Stimulated activated CD4-positive, alpha-beta T cell treated with anti-CD3 and anti-CD28 coated beads, Interleukin-4, amount 100 ng/mL, for 24 hours (primary cell): ENCODE measurements at regions not wholly inside any gene's neighbourhood (a gene's known extent, or its start where the extent isn't known, plus 50 kb on each side); places are given as distances from the start of the nearest gene placed in this dataset.

ENCODE experiments used
- DNase-seq: peaks from one replicate; pipeline ENCODE4 v3.0.0-alpha.2; 2020

DNA sequence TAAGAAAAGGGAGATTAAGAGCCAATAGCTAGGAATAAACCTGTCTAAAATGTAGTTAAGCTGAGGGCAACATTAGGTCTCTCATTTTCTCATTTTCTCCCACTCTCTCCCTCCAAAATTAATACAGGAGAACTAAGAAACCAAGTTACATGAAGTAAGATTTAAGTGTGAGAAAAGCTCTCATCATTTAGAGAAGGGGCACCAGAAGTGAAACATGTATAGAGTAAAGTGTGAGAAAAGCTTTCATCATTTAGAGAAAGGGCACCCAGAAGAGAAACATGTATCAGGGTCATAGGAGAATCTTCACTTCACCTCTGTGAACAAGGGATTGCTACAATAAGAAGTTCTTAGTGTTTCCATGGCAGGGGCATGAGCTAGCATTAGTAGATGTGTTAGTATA, 132.4 kb upstream of the CNTN1 start:
- DNase-seq: no peak

DNA sequence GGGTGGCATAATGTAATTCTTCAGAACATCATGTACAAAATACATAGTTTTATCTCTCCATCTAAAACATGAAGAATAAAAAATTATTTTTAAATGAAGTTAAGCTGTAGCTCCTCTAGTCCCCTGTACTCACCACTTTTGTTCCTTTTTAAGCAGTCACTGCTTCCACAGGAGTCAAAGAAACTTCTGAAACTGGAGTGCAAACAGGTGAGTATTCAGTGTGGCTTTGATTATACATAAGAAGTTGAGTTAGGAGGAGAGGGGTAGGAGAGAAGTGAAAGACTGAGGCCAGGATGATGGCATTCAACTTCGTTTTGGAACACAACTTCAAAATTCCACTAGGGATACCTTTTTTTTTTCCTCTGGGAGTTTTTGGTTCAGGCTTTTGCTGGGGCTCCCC, 131.4 kb upstream of the CNTN1 start:
- DNase-seq: no peak

DNA sequence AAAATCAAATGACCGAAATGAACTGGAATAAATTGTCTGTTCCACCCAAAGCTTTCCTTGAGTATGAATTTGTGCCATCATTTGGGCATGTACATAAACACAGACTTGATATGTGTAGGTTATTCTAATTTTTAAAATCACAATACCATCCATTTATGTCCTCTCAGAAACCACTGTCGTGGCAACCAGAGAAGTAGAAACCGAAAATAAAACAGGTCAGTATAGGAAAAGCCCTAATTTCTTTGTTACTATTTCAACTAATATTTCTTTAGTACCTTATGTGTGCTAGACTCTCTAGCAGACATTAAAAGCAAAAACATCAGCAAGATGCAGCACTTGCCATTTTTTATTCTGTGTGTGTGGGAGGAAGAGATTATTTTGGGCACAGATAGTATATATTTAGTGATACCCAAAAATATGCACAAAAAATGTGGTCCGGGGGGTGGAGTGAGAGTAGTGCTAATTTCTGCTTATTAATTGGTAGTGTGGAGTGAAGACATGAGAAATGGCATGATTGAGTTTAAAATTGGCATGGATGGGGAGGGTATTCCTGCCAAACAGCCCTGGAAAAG, 130.8 kb upstream of the CNTN1 start:
- DNase-seq: no peak

DNA sequence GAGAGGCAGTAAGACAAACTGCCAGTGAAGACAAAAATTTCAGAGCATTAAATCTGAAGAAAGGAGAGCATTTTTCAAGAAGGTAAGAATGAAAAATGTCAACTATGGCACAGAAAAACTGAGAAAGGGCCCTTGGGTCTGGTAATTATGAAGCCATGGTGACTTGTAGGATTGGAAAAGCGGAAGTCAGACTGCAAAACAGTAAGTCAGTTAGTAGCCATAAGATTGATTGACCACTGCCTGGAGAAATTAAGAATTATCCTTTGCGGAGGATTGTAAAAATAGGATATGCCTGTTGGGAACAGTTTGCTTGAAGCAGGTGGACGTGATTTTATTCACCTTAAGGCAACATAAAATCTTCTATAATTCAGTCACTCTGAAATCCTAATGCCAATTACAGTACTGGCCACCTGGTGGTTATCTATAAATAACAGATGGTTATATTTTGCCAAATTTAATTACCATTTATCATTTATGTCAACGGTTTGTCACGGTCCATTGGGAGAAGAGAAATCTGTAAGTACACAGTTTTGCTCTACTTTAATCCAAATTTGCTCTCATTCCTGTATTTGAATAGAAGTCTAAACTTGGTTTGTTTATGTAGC, 127.1 kb upstream of the CNTN1 start:
- DNase-seq: no peak

DNA sequence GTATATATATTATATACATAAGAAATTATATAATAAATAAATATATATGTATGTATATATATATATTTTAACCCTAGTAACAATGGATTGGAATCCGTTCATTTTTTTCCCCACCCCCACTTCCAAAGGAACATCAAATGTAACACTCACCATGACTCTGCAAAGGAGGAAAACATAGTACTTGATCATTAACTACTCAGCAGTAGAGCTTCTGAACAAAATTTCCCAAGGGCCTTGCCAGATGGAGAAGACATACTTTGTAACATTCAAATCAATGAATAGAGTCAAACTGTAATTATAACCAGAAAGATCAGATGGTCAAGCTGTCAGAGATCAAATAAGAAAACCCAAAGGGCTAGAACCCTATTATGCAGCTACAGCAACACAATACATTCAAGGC, 126.0 kb upstream of the CNTN1 start:
- no peak for DNase-seq

DNA sequence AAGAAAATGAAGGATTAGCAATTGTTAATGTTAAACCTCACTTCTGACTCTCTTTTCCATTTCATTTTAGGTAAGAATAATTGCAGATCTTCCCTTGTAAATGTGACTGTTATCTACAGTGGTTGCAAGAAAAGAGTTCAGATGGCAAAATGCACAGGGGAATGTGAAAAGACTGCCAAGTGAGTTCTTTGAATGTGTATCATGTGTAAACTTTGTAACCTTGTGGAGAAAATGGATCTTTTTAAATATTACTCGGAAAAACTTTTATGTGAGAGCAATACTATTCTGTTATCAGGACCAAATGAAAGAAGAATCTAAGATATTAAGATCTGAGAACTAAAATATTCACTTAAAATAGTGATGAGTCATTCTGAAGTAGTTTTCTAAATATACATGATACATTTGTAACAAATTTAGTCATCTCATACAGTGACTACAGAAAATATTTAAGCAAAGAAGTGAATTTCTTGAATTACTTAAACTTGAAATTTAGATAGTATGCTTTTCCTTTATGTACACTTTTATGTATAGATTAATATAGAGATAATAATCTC, 122.5 kb upstream of the CNTN1 start:
- DNase-seq: no peak

DNA sequence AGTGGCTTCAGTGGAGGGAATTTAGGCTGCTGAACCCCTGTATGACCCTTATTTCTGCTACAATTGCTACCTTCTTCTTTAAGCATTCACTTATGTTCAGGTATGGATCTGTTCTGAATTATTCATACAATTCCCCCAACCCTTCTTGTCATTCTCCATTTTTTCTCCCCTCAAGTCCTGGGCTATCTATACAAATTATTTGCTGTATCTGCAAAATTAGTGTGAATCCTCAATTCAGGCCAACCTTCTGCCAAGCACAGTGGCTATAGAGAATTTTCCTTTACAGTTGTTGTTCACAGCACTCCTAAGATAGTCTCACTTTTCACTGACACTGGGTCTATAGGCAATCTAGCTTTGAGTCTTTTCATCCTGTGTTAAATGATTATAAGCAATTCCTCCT, 119.2 kb upstream of the CNTN1 start:
- DNase-seq: no peak

DNA sequence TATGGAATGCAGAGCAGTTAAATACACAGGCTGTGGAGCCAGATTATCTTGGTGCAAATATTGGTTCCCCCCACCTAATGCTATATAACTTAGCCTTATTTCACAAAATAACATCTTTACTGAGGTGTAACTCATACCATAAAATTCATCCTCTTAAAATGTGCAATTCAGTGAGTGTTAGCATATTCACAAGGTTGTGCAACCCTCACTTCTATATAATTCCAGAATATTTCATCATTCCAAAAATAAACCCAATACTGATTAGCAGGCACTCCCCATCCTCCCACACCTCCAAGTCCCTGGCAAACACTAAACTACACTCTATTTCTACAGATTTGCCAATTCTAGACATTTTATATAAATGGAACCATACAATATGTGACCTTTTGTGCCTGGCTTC, 116.3 kb upstream of the CNTN1 start:
- no peak for DNase-seq

DNA sequence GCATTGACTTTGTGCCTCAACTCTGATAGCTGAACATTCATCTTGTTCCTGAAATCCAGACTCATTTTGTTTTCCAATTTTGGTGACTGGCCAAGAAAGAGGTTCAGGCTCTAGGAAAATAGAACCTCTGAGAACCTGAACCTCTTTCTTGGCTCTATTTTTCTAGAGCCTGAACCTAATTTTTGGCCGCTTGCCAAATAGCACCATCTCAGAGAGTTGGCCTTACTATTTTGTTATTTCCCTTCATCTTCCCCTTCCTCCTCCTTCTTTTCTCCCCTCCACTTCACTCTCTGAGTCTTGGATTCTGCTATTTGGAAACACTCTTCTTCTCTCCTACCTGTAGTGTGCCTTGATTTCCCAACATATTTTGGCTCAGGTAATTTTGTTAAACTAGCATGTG, 114.4 kb upstream of the CNTN1 start:
- DNase-seq: no peak

DNA sequence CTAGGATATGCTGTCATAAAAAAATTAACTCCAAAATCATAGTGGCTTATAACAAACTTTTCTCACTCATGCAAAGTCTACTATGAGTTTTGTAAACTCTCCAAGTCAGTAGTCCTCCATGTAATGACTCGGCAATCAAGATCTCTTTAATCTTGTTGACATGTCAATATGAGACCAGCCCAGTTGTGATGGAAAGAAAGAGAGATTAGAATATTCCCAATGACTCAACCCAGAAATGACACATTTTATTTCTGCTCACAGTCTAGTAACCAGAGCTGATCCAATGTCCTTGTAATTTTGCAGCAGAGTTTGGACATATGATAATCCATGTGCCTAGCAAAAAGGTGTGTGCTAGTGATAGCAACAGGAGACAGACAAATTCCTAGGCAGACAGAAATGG, 112.6 kb upstream of the CNTN1 start:
- DNase-seq: no peak

DNA sequence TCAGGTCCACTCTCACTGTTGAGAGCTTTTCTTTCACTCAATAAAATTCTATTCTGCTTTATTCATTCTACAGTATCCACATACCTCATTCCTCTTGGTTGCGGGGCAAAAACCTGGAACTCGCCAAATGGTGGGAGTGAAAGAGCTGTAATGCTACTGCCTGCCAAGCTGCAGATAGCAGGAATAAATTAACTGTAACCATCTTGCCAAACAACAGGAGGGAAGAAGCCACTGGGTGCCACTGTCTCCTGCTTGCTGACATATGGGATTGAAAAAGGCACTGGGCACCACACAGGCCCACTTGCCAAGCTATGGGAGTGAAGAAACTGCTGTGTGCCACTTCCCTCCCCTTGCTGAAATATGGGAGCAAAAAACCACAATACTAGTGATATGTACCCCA, 111.9 kb upstream of the CNTN1 start:
- DNase-seq: no peak

DNA sequence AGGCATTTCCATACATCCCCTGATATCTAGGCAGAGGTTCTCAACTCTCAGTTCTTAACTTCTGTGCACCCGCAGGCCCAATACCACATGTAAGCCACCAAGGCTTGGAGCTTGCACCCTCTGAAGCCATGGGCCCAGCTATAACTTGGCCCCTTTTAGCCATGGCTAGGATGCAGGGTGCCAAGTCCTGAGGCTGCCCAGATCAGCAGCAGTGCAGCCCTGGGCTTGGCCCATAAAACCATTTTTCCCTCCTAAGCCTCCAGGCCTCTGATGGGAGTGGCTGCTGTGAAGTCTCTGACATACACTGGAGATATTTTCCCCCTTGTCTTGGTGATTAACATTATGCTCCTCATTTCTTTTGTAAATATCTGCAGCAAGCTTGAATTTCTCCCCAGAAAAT, 110.3 kb upstream of the CNTN1 start:
- DNase-seq: no peak

DNA sequence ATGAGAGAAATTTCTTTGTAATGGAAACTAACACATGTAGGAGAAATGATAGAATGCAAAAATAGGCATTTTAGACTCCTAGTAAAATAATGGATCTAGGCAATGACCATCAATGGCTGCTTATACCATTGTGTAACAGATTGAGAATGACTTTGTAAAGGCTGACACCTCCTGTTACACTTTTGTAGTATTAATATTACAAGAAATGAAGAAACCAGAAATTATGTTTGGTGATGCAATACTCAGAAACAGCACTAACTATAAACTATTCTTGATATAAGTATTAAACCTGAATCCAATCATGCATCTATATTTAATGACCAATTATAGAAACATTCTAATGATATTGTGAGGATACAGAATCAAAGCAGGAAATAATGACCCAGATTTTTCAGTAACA, 108.5 kb upstream of the CNTN1 start:
- no peak for DNase-seq

DNA sequence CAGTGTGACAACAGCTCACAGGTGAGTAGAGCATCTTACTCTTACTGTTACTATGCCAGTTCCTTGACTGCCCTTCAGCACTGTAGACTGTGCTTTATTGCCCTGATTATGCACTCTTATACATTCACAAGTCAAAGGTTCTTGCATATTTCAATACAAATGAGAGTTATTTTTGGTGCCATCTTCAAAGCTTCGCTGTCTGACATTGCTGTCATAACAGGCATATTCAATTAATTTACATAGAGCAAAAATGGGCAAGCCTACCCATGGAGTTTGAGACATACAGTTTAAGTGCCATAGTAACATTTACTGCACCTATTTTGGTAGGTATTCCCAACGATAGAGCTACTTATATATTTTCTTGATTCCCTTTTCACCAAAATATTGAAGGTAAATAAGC, 107.5 kb upstream of the CNTN1 start:
- no peak for DNase-seq

DNA sequence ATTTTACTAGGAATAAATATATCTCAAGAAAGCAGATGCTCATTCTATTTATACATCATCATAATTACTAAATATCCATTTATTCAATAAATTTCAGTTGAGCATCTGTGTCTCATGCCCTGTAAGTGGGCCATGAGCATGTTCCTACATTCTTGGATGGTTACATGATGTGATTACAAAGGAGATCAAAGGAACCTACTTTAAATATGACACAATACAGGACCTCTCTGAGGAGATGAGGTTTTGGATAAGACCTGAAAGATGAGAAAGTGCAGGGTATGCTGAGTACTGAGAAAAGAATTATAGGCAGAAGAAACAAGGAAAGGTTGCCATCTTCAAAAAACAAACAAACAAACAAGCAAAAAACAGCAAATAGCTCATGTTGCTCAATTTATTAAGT, 105.4 kb upstream of the CNTN1 start:
- DNase-seq: no peak

DNA sequence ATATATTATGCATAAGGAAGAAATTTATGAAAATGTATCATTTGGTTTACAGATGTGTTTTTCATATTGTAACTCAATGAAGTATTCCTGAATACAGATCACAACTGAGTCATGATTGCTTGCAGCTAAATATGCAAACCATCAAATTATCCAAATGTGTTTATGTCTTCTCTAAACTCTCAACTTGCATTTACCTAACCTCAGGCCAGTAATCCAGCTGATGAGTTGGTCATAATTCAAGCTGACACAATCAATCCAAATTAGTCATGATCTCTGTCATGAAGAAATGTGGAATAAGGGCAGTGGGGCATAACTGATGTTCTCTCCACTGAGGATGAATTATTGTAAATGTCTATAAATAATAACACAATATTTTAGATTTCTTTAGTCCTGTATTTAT, 104.8 kb upstream of the CNTN1 start:
- DNase-seq: no peak

DNA sequence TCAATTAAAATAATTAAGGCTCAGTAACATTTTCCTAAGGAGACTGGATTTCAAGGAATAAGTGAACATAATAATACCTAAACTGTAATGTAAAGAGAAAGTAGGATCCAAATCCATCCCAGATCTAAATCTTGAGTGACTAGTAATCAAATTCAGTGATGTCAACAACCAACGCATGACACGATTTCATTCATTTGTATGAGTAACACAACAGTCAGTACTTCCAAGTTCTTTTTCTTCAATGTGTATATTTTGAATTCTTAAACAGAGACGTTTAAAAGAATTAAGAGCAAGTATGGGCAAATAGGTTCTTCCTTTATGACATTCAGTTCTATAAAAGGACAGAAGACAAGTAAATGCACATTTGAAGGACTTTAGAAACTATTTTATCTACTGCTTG, 104.3 kb upstream of the CNTN1 start:
- DNase-seq: no peak

DNA sequence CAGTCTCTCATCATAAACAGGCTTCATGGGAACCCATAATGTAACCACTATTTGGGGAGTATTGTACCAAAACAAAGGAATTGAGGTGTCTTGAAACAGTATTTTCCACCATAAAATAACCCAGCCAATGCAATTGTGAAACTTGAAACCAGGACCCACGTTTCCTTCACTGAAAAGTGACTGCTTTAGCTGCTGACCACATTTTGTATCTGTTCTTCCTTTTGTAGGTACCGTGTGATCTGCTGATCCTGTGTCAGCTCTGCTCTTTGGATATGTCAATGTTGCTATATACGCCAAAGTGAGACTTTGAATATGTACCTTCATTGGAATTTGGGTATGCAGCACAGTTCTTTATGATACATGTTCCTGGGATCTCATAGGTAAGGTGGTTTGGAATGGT, 95.1 kb upstream of the CNTN1 start:
- no peak for DNase-seq

DNA sequence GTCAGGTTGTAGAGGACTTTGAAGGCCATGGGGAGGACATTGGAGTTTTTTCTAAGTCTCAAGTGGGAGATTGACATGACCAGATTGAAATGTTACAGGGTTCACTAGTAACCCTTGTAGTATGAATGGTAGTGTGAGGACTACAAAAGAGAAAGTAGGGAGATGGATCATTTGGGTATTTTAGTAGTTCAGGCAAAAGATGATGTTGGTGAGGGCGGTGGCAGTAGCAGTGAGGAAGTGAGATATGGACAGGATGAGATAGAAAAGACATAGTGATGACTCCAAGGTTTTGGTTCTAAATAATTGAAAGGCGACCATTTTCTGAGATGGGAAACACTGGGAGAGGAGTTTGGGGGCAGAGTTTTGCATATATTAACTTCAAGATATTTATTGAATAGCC, 94.2 kb upstream of the CNTN1 start:
- DNase-seq: no peak

DNA sequence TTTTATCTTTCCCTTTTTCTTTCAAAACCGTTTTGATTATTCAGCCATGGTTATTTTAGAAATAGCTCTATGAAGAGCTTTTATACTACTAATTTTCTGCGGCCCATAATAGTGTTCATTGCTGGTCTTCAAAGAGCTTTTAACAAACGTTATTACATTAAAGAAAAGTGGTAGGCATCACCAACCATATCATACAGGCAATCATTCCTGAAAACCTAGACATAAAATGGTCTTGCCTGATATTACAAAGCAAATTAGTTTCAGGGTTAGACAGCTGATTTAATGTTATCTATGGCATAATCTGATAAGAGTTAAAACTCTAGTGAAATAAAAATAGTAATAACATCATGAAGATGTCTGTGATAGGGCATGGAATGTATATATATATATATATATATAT, 89.7 kb upstream of the CNTN1 start:
- DNase-seq: no peak

DNA sequence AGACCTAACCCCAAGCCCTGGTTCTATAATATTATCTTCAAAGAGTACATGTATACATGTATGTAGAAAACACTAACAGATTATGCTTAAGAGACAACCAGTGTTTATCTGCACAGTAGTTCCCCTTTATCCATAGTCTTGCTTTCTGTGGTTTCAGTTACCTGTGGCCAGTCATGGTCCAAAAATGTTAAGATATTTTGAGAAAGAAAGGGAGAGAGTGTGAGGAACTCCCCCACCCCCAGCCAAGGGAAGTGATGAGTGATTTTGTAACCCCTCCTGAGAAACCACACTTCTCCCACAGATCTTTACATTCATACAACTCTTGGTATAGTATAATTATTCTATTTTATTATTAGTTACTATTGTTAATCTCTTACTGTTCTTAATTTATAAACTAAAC, 77.3 kb upstream of the CNTN1 start:
- no peak for DNase-seq

DNA sequence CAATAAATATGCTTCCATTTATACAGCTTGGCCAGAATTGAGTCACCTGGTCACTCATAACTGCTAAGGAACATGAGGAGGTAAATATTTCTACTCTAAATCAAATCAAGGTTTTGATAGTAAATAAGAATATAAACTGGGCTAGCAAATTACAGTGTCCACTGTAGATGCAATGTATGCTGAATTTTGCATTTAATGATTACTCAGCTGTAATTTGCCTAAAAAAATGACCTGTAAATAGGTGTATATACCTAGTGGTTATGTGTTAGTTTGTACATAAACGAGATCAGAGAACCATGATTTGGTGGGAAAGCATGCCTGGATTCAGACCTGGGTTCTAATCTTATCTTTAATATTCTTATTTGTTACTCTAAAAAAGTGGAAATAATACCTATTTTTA, 76.6 kb upstream of the CNTN1 start:
- DNase-seq: no peak

DNA sequence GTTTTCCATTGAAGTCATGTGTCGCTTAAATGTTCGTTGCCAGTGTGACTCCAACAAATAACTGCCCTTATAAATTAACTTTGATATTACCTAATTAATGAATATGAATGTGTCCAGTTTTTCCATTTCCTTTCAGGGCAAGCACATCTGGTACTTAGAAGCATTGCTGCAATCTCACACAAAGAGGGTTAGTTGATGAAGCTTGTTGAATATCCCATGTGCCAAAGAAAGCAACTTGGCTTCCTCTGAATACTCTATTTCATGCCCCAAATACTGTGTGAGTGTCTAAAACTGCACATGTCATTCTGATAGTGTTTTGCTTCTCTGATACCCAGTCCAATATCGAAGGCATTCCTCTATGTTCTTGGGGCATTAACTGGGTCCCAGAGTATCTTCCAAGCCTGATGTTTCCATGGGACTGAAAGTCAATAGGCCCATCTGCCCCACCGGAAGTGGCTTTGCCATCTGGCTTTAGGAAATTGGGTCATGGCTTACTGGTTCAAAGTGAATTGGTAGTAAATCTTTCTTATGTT, 75.8 kb upstream of the CNTN1 start:
- no peak for DNase-seq

DNA sequence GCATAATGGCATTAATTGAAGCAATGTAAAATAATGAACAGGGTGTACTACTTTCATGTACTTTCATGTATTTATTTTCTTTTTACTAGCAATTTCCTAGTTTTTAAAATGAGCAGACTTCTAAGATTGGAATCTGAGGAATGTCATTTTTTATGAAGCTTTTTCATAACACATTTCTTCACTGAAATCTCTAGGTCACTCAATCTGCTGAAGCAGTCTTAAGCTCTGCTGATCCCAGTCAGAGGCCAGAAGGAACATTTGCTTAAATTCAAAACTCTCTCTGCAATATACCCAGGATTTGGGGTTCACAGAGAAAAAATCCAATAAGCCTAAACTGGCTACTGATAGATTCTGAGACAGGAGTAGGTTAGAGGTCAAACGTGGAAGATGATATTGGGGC, 73.6 kb upstream of the CNTN1 start:
- no peak for DNase-seq

DNA sequence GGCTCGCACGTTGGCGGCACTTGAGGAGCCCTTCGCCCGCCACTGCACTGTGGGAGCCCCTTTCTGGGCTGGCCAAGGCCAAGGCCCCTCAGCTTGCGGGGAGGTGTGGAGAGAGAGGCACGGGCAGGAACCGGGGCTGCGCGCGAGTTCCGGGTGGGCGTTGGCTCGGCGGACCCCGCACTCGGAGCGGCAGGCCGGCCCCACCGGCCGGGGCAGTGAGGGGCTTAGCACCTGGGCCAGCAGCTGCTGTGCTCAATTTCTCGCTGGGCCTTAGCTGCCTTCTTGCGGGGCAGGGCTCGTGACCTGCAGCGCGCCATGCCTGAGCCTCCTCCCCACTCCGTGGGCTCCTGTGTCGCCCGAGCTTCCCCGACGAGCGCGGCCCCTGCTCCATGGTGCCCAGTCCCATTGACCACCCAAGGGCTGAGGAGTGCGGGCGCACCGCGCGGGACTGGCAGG, 71.6 kb upstream of the CNTN1 start:
- no peak for DNase-seq
